ENCODE measurements at regions not wholly inside any gene's neighbourhood (a gene's known extent, or its start where the extent isn't known, plus 50 kb on each side); places are given as distances from the start of the nearest gene placed in this dataset.

DNA sequence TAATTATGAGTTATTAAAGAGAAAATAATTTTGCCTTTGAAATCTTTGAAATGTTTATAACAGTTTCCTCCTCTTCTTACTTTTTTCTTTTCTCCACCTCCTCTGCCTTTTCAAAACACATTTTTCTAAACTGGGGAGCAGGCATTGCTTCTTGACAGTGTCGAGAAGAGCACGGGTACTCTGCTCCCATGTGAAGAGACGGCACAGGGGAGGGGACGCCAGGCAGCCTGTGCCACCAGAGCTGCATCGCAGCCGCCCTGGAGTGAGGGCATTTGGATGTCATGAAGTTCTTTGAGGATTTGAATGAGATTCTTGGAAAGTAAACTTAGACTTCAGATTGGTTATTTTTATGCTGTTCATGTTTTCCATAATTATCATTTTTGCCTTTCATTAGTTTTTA, 149.7 kb downstream of the ACTR3B start:
- TF ChIP-seq TAF1 (IDR thresholded peaks at IDR 0.05; ENCODE audit: low read depth) = no peak
- TF ChIP-seq, protein P1, sequence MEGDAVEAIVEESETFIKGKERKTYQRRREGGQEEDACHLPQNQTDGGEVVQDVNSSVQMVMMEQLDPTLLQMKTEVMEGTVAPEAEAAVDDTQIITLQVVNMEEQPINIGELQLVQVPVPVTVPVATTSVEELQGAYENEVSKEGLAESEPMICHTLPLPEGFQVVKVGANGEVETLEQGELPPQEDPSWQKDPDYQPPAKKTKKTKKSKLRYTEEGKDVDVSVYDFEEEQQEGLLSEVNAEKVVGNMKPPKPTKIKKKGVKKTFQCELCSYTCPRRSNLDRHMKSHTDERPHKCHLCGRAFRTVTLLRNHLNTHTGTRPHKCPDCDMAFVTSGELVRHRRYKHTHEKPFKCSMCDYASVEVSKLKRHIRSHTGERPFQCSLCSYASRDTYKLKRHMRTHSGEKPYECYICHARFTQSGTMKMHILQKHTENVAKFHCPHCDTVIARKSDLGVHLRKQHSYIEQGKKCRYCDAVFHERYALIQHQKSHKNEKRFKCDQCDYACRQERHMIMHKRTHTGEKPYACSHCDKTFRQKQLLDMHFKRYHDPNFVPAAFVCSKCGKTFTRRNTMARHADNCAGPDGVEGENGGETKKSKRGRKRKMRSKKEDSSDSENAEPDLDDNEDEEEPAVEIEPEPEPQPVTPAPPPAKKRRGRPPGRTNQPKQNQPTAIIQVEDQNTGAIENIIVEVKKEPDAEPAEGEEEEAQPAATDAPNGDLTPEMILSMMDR (IDR thresholded peaks at IDR 0.05; ENCODE audit: poor library complexity, severe bottlenecking) = no peak
- TF ChIP-seq SMC3 (conservative IDR thresholded peaks at IDR 0.05; ENCODE audit: poor library complexity) = no peak
- TF ChIP-seq EZH2 (IDR thresholded peaks at IDR 0.05; ENCODE audit: borderline replicate concordance, insufficient read depth, low read length, poor library complexity, severe bottlenecking) = no peak
- TF ChIP-seq EP300 (conservative IDR thresholded peaks at IDR 0.05; ENCODE audit: poor library complexity, severe bottlenecking) = no peak
- TF ChIP-seq POLR2AphosphoS5 (IDR thresholded peaks at IDR 0.05) = no peak
- TF ChIP-seq, protein P2, sequence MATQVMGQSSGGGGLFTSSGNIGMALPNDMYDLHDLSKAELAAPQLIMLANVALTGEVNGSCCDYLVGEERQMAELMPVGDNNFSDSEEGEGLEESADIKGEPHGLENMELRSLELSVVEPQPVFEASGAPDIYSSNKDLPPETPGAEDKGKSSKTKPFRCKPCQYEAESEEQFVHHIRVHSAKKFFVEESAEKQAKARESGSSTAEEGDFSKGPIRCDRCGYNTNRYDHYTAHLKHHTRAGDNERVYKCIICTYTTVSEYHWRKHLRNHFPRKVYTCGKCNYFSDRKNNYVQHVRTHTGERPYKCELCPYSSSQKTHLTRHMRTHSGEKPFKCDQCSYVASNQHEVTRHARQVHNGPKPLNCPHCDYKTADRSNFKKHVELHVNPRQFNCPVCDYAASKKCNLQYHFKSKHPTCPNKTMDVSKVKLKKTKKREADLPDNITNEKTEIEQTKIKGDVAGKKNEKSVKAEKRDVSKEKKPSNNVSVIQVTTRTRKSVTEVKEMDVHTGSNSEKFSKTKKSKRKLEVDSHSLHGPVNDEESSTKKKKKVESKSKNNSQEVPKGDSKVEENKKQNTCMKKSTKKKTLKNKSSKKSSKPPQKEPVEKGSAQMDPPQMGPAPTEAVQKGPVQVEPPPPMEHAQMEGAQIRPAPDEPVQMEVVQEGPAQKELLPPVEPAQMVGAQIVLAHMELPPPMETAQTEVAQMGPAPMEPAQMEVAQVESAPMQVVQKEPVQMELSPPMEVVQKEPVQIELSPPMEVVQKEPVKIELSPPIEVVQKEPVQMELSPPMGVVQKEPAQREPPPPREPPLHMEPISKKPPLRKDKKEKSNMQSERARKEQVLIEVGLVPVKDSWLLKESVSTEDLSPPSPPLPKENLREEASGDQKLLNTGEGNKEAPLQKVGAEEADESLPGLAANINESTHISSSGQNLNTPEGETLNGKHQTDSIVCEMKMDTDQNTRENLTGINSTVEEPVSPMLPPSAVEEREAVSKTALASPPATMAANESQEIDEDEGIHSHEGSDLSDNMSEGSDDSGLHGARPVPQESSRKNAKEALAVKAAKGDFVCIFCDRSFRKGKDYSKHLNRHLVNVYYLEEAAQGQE (IDR thresholded peaks at IDR 0.05; ENCODE audit: borderline replicate concordance) = no peak
- no peak for TF ChIP-seq RAD21 (conservative IDR thresholded peaks at IDR 0.05)
